Activated effector memory CD4-positive, alpha-beta T cell treated with Interleukin-2 at 50 U/mL for 16 hours (primary cell): ENCODE measurements at regions not wholly inside any gene's neighbourhood (a gene's known extent, or its start where the extent isn't known, plus 50 kb on each side); places are given as distances from the start of the nearest gene placed in this dataset.

Experiments
- DNase-seq: peaks from one replicate; pipeline ENCODE4 v3.0.0-alpha.2; 2020

DNA sequence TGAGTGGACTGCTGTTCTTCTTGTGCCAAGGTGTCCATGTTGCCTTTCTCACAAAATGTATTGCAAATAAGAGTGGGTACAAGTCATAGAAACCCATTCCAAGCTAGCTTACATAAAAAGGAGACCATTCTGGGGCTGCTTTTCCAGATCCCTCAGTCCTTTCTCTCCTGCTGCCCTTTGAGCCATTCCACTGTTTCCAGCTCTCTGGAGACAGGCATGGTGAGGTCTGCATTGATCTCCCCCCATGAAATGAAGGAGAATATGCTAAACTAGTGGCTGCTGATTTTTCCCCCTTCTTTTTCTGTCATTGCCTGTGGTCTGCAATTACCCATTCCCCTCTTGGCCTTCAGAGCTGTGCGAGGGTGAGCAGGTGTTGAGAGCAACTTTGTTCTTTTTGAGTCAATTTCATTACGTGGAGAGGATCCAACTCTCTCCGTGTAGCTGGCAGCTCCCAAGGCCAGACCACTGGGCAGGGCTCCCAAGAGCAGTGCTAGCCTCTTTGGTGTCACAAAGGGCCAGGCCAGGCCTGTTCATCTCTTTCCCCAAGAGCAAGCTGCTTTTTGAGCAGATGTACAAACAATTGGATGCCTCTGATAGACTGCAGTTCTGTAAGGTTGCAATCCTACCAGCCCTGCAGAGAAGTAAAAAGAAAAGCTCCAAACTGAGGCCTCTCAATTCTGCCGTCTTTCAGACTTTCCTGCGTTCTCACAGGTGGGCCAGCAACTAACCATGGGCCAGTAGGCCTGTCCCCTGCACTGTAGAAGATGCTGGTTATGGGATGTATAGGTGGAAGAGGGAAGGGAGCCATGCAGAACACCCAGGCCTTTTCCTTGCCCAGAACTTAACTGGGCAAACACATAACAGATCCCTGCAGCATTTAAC is 96.1 kb upstream of the ARMC2 start:
- DNase-seq: no peak

DNA sequence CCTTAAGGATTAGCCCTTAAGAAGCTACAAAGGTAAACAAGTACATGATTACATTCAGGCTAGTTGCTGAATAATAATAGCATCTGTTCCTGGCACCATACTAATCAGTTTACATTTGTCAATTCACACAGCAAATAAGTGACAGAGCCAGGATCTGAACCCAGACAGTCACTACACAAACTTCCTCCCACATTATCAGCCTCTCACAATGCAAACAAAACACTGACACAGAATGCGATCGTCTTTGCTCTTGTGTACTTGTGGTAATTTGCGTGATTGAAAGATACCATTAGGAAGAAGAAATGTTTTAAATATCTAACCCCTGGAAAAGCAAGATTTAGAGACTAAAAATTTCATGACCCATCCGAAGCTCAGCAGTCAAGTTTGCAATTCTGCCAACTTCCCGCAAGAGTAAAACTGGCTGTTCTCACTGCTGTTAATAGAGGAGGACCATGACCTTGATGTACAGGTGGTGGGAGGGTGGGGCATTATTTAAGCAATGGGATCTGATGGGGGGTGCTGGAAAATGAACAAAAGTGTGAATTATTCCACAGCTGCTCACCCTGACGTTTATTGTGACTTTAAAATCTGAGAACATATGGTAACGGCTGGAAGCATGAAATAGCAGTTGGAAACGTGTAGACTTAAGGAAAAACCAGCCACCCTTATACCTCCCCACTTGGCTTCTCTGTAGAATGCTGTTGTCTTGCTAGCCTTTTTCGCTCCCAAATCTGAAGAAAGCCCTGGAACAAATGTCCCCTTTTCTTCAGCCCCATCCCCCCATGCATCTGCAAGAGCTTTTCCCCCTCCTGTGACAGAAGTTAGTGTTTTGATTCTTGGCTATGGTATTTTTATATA is 95.3 kb upstream of the ARMC2 start:
- DNase-seq: no peak

DNA sequence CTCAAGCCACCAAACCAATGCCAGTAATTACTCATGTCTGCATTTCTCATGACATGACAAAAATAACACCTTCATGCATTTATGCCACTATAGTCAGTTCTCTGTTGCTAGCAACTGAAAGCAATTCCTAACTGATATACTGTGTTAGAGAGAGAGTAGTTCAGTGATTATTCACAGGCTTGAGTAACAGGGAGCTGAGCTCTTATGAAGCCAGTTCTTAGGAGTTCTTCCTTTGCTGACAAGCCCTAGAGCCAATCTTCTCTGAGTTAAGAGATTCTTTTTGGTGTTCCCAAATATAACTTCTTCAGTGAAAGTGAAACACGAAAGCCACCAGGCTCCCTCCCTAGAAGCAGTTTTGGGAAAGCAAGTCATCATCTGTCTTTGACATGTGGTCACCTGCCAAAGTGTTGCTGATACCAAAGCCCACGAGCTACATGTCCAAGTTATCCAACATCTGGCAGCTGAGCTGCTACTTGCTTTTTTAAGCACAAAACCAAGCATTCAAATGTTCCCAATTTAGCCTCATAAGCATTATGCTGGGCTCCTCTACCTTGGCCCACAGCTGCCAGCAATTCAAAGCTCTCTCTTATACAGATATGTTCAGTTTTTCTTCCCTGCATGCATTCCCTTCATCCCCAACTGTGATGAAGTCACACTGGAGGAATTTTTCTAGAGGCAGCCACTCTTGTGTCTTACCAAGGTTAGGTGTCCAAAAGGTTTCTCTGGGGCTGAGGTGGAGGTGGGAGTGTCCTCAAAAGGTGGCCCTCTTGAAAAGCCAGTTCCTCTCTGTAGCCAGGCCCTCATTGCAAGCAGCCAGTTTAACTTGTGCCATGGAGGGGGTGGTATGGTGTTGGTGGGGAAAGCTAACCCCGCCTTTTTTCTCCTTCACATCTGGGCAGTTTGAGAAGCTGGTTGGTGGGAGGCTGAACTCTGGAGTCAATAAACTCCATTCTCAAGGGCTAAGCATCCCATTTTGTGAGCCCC is 92.7 kb upstream of the ARMC2 start:
- DNase-seq: no peak

DNA sequence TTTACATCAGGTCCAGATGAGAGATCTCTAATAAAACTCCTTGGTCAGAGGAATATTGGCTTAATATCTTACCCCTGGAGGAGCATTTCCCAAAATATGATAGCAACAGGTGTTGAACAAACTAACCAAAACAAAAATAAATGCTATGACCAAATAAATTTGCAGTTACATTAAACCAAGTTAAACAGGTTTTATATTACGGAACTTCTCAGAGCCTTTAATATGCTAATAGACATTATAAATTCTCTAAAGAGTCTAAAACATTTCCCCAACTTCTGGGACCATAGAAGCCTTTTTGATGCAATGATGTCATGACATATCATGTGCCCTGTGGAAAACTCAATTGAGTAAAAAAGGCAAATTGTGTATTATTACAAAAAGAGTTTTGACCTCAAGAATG is 90.9 kb upstream of the ARMC2 start:
- DNase-seq: no peak

DNA sequence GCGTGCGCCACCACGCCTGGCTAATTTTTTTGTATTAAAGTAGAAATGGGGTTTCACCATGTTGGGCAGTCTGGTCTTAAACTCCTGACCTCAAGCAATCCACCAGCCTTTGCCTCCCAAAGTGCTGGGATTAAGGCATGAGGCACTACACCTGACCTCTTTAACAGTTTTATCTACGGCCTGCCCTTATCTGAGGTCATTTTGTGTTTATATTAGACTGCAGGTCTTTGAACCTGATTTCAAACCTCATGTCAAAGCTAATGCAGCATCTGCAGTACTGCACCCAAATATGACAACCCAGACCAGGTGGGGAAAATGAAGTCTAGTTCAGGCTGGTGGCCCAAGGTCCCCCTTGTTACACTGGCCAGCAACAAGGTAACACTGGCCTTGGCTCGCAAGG is 89.3 kb upstream of the ARMC2 start:
- no peak for DNase-seq

DNA sequence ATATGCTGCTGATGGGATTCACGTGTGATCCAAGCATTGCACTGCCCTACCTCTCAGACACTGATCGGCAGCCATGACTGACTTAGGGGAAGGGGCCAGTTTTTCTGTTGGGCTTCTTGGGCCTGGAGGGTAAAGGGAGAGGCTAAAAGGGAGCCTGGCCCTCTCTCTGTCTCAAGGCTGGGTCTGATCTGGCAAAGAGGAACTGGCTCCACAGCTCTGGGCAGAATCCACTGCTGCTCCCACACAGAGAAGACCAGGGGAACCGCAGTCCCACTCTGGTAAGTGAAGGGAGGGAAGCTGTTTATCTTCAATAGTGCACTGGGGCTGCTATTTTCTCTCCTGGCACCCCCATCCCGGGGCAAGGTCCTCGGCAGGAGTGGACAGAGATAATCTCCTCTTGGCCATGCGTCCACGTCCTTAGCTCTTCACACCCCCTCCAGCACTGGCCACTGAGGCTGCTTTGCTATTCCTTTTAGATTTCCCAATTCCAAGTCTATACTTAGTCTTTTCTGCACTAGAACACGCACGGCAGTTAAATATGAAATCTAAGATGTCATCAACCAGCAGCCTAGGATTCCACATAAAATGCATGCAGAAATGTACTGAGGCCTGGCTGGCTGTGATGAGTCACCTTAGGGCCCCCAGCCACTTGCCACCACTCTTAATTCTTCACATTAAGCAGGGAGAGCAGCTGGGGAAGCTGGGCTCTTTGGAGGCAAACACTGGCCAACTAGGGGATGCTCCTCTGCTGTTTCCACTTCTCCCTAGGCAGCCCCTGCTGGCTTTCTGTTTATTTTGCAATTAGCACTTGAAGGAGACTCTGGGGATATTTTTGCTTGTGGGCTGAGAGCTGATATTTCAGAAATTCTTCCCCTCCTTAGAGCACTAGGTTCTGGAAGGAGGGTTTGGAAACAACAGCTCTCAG is 87.8 kb upstream of the ARMC2 start:
- DNase-seq: no peak

DNA sequence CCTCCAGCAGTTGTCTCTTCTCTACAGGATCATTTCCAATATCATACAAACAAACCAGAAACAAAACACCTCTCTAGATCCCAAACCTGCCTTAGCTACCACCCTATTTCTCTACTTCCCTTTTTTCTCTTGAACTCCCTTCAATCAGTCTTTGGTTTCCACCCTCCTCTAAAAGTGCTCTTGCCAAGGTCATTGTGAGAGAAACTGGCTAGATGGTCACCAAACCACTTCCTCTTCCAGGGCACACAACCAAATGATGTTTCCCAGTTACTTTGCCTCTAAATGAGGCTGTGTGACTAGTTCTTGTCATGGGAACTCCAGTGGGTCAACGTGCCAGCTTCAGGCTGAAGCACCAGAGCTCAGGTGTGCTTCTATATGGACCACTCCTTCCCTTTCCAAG is 85.8 kb upstream of the ARMC2 start:
- no peak for DNase-seq

DNA sequence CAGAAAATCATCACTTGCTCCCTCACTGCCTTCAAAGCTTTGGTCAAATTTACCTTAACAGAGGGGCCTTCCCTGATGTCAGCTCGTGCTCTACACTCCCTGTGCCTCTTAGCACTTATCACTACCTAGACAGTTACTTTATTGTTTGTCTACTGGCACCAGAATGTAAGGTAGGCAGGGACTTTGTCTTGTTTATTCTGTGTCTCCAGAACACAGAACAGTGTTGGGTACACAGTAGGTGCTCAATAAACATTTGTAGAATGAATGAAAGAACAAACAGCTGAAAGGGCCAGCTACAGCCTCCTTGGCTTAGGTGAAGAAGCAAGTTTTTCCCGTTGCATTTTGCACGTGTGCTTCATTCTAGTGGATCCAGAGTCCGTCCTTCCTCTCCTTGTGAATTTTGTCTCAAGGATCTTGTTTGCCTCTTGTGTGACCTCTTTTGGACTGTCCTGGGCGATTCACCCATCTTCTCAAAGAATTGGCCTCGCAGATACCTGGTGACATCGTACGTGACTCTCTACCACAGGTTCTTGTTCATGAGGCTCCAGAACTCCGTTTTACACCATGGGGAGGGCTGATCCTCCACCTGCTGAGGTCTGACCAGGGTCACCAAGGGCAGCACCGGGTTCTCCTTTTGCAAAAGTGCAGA is 84.2 kb upstream of the ARMC2 start:
- DNase-seq: no peak

DNA sequence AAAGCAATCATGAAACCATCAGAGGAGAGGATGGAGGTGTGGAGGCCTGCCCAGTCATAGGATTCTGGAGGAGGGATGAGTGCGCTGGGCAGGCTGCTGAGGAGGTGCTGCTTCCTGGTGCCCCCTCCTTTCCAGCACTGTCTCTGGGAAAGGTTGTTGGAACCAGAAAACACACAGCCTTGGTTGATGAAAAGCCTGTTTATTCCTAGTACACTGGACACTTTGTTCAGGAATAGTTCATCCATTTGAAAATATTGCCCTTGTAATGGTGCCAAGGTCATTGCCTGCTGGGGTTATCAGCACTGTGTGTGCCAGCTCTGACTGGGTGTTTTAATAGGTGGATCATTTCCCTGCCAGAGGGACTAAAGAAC is 83.7 kb upstream of the ARMC2 start:
- DNase-seq: no peak

DNA sequence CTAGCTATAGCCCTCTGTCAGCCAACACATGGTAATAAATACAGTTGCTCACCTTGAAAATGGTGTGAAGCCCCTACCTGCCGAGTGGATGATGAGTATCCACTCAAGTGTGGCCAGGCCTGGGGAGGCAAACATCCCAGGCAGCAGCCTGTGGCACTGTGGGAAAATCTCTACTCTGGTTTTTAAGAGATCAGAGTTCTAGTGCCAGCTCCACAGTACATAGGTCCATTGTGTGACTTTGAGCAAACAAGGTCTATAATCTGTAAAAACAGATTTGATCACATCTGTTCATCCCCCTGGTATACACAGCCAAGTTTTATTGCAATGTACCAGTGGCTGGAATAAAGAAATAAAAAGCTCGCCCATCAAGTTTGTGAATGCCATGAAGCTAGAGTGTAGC is 82.7 kb upstream of the ARMC2 start:
- DNase-seq: no peak

DNA sequence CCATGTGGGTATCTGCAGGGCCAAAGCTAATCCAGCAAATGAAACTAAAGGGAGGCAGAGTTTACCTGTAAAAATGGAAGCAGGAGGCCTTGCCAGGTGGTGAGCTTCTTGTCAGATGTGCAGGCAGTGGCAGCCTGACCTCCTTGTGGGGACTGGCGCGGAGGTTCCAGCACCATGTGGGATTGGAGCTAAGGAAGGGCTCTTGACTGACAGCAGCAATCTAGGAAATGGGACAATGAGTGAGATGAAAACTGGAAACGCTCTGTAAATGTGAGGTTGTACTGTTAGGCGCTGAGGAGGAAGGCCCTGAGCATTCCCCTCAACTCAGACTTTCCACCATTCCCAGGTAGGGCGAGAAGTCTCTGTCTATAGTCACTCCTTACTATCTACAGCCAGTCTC is 81.8 kb upstream of the ARMC2 start:
- DNase-seq: no peak

DNA sequence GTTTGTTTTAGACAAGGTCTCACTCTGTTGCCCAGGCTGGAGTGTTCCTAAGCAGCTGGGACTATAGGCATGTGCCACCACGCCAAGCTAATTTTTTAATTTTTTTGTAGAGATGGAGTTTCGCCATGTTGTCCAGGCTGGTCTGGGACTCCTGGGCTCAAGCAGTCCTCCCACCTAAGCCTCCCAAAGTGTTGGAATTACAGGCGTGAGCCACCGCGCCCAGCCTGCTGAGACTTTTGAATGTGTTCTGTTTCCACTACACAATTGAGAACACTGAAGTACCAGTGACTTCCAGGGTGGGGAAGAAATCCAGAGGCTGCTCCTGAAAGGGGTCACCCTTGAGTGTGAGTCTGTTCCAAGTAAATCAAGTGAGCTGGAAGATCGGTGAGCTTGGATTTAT is 81.3 kb upstream of the ARMC2 start:
- no peak for DNase-seq

DNA sequence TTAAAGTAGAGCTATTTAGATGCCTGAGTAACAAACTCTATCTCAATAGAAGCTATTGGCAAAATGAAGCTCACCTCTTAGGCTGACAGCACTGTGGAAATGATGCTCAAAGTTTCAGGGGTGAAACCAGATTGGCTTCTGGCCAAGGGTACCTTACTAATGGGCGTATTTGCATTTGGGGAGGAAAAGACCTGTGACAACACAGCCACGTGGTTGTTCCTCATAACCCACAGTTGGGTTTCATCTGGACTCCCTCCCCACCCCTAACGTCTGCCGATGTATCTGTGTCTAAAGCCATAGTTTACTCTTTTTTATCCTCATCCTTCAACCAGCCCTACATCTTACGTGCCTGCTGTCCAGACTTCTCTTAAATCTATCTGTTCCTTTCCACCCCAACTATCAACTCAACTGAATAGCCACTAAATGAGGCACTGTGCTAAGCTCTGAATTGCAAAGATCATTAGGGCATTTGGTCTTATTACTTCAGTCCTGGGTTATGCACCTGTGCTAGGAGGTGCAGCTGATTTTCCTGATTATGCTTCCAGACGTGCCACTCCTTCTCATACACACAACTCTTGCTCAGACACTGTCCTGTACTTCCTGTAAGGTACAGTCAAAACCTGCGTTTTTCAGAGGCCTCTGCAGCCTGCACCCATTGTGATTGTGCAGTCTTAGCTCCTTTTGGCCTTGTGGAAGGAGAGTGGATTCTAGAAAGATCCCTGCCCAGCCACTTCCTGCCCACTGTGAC is 80.6 kb upstream of the ARMC2 start:
- no peak for DNase-seq

DNA sequence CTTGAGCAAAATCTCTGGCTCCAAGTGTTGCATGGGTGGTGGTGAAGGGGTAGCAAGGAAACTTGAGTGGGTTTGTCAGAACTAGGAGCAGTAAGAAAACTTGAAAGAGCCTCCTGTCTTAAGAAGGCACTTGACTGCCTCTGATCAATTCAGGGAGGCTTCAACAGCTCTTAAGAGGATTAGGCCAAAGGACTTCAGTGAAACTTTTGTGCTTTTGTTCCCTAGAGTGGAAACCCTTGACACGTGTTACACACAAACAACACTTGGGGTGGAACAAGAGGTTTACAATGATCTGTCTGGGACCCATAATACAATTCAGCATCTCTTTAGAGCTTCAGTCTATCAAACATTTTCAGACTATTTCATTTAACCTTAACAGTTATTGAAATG is 80.1 kb upstream of the ARMC2 start:
- no peak for DNase-seq

DNA sequence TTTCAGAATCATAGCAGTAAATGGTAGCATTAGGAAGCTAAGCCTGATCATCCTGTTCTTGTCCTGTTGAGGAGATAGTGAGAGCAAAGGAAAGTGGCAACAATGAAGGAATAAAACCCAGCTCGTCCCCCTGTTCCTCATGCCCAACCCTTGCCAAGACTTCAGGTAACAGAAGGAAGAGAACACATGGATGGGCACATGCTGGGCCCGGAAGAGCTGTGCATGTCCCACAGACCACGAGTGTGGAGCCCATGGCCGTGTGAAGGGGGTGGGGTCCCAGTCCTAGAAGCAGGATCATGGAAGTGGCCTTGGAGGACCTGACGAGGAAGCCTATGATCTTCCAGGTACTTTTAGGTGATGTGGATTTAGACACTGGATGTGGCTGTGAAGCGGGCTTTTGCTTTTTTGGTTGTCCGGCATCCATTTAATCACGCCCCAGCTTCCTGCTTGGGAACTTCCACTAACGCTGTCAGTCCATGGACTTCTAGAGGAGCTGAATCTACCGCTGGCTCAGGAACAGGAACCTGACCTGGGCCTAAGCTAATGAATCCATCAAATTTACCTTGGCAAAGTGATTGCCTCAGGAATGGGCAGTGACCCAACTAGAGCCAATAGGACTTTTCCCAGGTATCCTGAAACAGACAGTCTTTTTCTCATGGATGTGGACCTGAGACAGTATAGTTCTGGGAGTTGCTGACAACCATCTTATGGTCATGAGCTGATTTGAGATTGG is 79.3 kb upstream of the ARMC2 start:
- no peak for DNase-seq

DNA sequence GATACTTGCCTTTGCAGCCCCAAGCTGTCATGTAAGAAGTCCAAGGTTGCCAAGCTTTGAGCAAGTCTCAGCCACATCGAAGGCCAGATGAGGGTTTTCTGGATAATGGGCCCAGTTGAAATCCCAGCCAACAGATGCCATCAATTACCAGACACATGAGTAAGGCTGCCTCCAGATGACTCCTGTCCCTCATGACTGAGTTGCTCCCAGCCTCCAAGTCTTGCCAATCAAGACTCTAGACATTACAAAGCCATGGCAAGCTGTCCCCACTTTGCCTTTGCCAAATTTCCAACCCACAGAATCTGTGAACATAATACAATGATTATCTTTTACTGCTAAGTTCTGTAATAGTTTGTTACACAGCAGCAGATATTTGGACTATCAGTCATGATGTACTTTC is 76.8 kb upstream of the ARMC2 start:
- DNase-seq: no peak

DNA sequence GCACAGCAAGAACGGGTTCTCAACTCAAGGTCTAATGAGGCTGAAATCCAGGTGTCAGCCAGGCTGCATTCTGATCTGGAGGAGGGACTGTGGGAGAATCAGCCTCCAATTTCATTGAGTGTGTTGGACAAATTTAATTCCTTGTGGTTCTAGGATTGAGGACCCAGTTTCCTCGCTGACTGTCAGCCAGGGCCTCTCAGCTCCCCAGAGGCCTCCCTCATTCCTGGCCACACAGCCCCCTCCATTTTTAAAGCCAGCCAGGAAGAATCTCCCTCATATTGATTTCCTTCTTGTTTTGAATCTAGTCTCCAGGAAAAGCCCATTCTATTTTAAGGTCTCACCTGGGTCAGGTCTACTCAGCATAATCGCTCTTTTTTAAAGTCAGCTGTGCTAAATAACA is 73.7 kb upstream of the ARMC2 start:
- DNase-seq: no peak

DNA sequence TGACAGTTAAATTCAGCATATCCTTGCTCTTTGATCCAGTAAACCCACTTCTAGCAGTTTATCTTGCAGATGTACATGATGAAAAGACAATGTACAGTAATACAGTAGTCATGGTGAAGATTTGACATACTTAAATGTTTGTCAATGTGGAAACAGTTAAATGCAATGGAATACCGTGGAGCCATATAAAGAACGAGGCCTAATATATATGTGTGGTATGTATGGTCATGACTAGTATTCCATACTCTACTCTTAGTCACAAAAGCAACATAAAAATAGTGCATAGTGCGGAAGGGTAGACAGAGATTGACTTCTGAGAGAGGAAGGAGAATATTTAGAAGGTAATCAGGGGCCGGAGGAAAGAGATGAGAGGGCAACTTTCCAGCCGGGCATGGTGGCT is 70.7 kb upstream of the ARMC2 start:
- DNase-seq: no peak

DNA sequence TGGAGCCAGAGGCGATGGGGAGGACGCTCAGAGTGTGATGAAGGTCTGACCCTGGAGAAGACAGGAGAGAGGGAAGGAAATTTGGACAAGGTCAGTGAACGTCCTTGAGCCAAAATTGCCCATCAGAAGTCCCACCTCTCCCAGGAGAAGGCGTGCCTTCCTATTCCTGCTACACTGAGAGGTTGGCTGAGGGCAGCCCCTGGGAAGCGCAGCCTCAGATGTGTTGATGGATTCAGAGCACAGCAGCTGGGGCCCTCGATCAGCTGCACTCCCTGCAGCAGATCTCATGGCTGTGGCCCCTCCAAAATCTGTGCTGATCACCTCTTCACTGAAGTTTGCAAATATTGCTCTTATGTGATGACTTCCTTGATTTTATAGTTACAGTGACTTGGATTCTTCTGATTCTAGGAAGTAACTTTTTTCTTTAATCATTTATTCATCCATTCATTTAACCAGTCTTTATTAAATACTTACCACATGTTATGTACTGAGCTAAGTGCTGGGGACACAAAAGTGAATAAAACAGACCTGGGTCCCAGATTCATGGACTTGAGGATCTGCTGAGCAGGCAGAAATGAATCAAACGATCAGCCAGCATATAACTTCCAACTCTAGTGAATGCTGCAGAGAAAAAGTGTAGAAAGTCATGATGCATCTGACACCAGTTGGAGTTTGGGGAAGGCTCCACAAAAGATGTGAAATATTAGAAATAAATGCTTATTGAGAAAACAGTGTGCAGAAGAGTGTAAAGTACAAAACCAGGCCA is 69.6 kb upstream of the ARMC2 start:
- DNase-seq: no peak
